Neural progenitor cell (in vitro differentiated cells): ENCODE measurements at regions not wholly inside any gene's neighbourhood (a gene's known extent, or its start where the extent isn't known, plus 50 kb on each side); places are given as distances from the start of the nearest gene placed in this dataset.

Experiments used
- DNase-seq: peaks from one replicate; pipeline ENCODE4 v3.0.0-alpha.2; 2016; ENCODE audit warnings: low spot score
- H2AFZ ChIP-seq: fragments of 200-600 bp; sonication (generic); replicated peaks from 2 replicates; pipeline ENCODE4 v1.6.1; 2016; ENCODE audit warnings: antibody characterized with exemption
- H3F3A ChIP-seq: fragments of 200-600 bp; sonication (generic); 2 replicates; pipeline ENCODE4 v1.6.1; 2016; ENCODE audit warnings: antibody characterized with exemption, low read depth
- H3K27ac ChIP-seq: fragments of 200-600 bp; sonication (generic); 2 replicates; pipeline ENCODE4 v1.5.1; 2016; ENCODE audit warnings: mild to moderate bottlenecking
- H3K27me3 ChIP-seq: fragments of 200-600 bp; sonication (generic); 2 replicates; pipeline ENCODE4 v1.6.1; 2016; ENCODE audit warnings: mild to moderate bottlenecking, moderate library complexity
- H3K36me3 ChIP-seq: fragments of 200-600 bp; sonication (generic); 2 replicates; pipeline ENCODE4 v1.5.1; 2016
- H3K4me1 ChIP-seq: fragments of 200-600 bp; sonication (generic); 2 replicates; pipeline ENCODE4 v1.6.1; 2016; ENCODE audit warnings: mixed run types
- H3K4me2 ChIP-seq: fragments of 200-600 bp; sonication (generic); 2 replicates; pipeline ENCODE4 v1.6.1; 2016
- H3K4me3 ChIP-seq: fragments of 200-600 bp; sonication (generic); 2 replicates; pipeline ENCODE4 v1.5.1; 2016
- H3K79me2 ChIP-seq: fragments of 200-600 bp; sonication (generic); 2 replicates; pipeline ENCODE4 v1.6.1; 2016; ENCODE audit warnings: low read depth
- H3K9ac ChIP-seq: fragments of 200-600 bp; sonication (generic); 2 replicates; pipeline ENCODE4 v1.6.1; 2016
- H3K9me3 ChIP-seq: fragments of 200-600 bp; sonication (generic); 2 replicates; pipeline ENCODE4 v1.5.1; 2016; ENCODE audit warnings: low read depth
- H4K20me1 ChIP-seq: fragments of 200-600 bp; sonication (generic); 2 replicates; pipeline ENCODE4 v1.6.1; 2016; ENCODE audit warnings: low read depth
- H3K27ac Mint-ChIP-seq: 3 replicates; pipeline ENCODE4 v1.8.0; 2021; ENCODE audit warnings: mixed read lengths
- H3K27me3 Mint-ChIP-seq: 2 replicates; pipeline ENCODE4 v1.8.0; 2022; ENCODE audit warnings: low read depth, mild to moderate bottlenecking, inconsistent platforms, moderate library complexity, mixed read lengths; ENCODE audit not compliant: insufficient read depth
- H3K36me3 Mint-ChIP-seq: 3 replicates; pipeline ENCODE4 v1.8.0; 2021; ENCODE audit warnings: mixed read lengths
- H3K4me1 Mint-ChIP-seq: 3 replicates; pipeline ENCODE4 v1.8.0; 2021; ENCODE audit warnings: mixed read lengths
- H3K4me3 Mint-ChIP-seq: 3 replicates; pipeline ENCODE4 v1.8.0; 2021; ENCODE audit warnings: mild to moderate bottlenecking, moderate library complexity, mixed read lengths
- H3K9me3 Mint-ChIP-seq: 3 replicates; pipeline ENCODE4 v1.8.0; 2020; ENCODE audit warnings: mixed read lengths
- CTCF ChIP-seq: fragments of 200-600 bp; sonication (generic); IDR thresholded peaks from 2 replicates; pipeline ENCODE4 v1.5.1; 2017; ENCODE audit warnings: antibody characterized with exemption, mild to moderate bottlenecking
- EZH2 ChIP-seq: fragments of 200-600 bp; sonication (generic); IDR thresholded peaks from 2 replicates; pipeline ENCODE4 v1.6.1; 2017; ENCODE audit warnings: antibody characterized with exemption, mild to moderate bottlenecking, moderate library complexity
- EZH2phosphoT487 ChIP-seq: fragments of 200-600 bp; sonication (generic); IDR thresholded peaks from 2 replicates; pipeline ENCODE4 v1.6.1; 2017; ENCODE audit warnings: antibody characterized with exemption

GRCh38 chr3:194001728-194002459, 134.1 kb upstream of the HES1 start:
- peaks cover 67% of the 10 kb centered on the region for H3K4me1 Mint-ChIP-seq

GRCh38 chr3:194003114-194004057, 132.6 kb upstream of the HES1 start:
- no peak overlapping the region for H3K27ac ChIP-seq
- peaks cover 37% of the 10 kb centered on the region for H3F3A ChIP-seq
- H3K9me3 ChIP-seq = no peaks in the 10 kb centered on the region
- H3K4me3 Mint-ChIP-seq = peak overlapping the region; percentile 82
- TF ChIP-seq EZH2phosphoT487 (no peak), EZH2 (no peak), CTCF (no peak)
- peak overlapping the region; percentile 93 for H3K27ac Mint-ChIP-seq
- no peaks in the 10 kb centered on the region for H3K9me3 Mint-ChIP-seq
- H3K4me1 Mint-ChIP-seq = peaks cover 64% of the 10 kb centered on the region
- no peaks in the 10 kb centered on the region for H3K27me3 ChIP-seq
- H3K36me3 ChIP-seq = no peaks in the 10 kb centered on the region
- H3K36me3 Mint-ChIP-seq = peaks cover 2% of the 10 kb centered on the region
- DNase-seq = peak; percentile 77
- peak overlapping the region; percentile 57 for H3K4me2 ChIP-seq
- no peaks in the 10 kb centered on the region for H3K79me2 ChIP-seq
- H3K9ac ChIP-seq = no peak overlapping the region
- H3K4me3 ChIP-seq = peak overlapping the region; percentile 17
- H2AFZ ChIP-seq = peak overlapping the region; percentile 68
- peaks cover 35% of the 10 kb centered on the region for H3K27me3 Mint-ChIP-seq
- peaks cover 31% of the 10 kb centered on the region for H3K4me1 ChIP-seq
- no peaks in the 10 kb centered on the region for H4K20me1 ChIP-seq

More at GRCh38 chr3:194001728-194002459, 134.1 kb upstream of the HES1 start:
- Mint-ChIP-seq H3K4me3 (peak overlapping the region; percentile 70), H3K36me3 (peaks cover 2% of the 10 kb centered on the region), H3K27ac (peak overlapping the region; percentile 42), H3K27me3 (peaks cover 31% of the 10 kb centered on the region), H3K9me3 (no peaks in the 10 kb centered on the region)
- Histone ChIP-seq H3K4me3 (no peak overlapping the region), H3F3A (peaks cover 44% of the 10 kb centered on the region), H3K4me2 (no peak overlapping the region), H3K9ac (no peak overlapping the region), H4K20me1 (no peaks in the 10 kb centered on the region), H3K27ac (no peak overlapping the region), H2AFZ (peak overlapping the region; percentile 30), H3K27me3 (no peaks in the 10 kb centered on the region), H3K4me1 (peaks cover 42% of the 10 kb centered on the region), H3K79me2 (no peaks in the 10 kb centered on the region), H3K9me3 (no peaks in the 10 kb centered on the region), H3K36me3 (no peaks in the 10 kb centered on the region)
- no peak for TF ChIP-seq EZH2phosphoT487
- TF ChIP-seq CTCF = no peak
- DNase-seq = no peak

- Histone ChIP-seq H3K4me2 (no peak overlapping the region), H3K27ac (no peak overlapping the region), H3F3A (peaks cover 30% of the 10 kb centered on the region), H3K27me3 (no peaks in the 10 kb centered on the region), H3K9ac (no peak overlapping the region), H3K4me3 (no peak overlapping the region), H3K9me3 (no peaks in the 10 kb centered on the region), H3K79me2 (no peaks in the 10 kb centered on the region), H2AFZ (no peak overlapping the region), H3K36me3 (no peaks in the 10 kb centered on the region), H3K4me1 (peaks cover 36% of the 10 kb centered on the region), H4K20me1 (no peaks in the 10 kb centered on the region)
- Mint-ChIP-seq H3K4me1 (peaks cover 63% of the 10 kb centered on the region), H3K27me3 (peaks cover 21% of the 10 kb centered on the region), H3K9me3 (no peaks in the 10 kb centered on the region), H3K36me3 (no peaks in the 10 kb centered on the region), H3K4me3 (no peak overlapping the region), H3K27ac (peak overlapping the region; percentile 86)
- TF ChIP-seq EZH2phosphoT487 (no peak), CTCF (peak; percentile 6)
- no peak for DNase-seq
Measured at GRCh38 chr3:194005930-194006501, 129.9 kb upstream of the HES1 start.
